ENCODE measurements at regions not wholly inside any gene's neighbourhood (a gene's known extent, or its start where the extent isn't known, plus 50 kb on each side); places are given as distances from the start of the nearest gene placed in this dataset.

DNA sequence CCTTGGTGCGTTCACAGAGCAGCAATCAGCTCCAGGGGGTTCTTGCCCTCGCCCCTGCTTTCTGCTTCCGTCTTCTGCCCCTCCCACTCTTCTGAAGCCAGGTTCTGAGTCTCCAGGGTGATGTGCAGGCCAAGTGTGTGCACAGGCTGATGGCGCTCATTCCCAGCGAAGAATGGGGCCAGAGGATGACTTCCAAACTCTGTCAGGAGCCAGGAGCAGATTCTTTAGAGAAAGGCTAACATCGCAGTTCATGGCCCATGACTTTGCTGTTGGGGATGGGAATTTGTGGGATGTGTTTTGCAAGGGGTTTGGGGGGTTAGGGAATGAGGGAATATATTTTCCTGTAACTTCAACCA lies 56.1 kb upstream of the CCN6 start:
- no peaks in the 10 kb centered on the region for H3K9me3 ChIP-seq (replicated peaks)
- H3K36me3 ChIP-seq, result no peaks in the 10 kb centered on the region
- H3K4me1 ChIP-seq, result no peaks in the 10 kb centered on the region
- DNase-seq, result peak; percentile 50
- intact Hi-C loops (cut with micrococcal nuclease), result loop anchor here (2.0 to 10.0 kb wide), 2 partner anchors 113 to 287 kb away; no protein-coding TSS in a partner anchor
- H3K27ac ChIP-seq (replicated peaks), result peak overlapping the region; percentile 62
- H3K27me3 ChIP-seq (ENCODE audit: low read depth), result no peaks in the 10 kb centered on the region
- H3K4me3 ChIP-seq, result peak overlapping the region; percentile 42
- TF ChIP-seq, protein P1, sequence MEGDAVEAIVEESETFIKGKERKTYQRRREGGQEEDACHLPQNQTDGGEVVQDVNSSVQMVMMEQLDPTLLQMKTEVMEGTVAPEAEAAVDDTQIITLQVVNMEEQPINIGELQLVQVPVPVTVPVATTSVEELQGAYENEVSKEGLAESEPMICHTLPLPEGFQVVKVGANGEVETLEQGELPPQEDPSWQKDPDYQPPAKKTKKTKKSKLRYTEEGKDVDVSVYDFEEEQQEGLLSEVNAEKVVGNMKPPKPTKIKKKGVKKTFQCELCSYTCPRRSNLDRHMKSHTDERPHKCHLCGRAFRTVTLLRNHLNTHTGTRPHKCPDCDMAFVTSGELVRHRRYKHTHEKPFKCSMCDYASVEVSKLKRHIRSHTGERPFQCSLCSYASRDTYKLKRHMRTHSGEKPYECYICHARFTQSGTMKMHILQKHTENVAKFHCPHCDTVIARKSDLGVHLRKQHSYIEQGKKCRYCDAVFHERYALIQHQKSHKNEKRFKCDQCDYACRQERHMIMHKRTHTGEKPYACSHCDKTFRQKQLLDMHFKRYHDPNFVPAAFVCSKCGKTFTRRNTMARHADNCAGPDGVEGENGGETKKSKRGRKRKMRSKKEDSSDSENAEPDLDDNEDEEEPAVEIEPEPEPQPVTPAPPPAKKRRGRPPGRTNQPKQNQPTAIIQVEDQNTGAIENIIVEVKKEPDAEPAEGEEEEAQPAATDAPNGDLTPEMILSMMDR (IDR thresholded peaks at IDR 0.05; ENCODE audit: borderline replicate concordance), result no peak

DNA sequence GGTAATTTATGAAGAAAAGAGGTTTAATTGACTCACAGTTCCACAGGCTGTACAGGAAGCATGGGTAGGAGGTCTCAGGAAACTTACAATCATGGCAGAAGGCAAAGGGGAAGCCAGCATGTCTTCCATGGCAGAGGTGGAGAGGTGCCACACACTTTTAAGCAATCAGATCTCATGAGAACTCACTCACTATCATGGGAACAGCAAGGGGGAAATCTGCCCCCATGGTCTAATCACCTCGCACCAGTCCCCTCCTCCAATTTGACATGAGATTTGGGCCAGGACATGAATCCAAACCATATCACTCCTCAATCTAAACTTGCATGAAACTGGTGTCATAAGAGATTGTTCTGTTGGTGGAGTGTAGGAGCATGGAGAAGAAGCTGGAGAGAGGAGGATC lies 51.6 kb upstream of the CCN6 start:
- TF ChIP-seq, protein P1 (IDR thresholded peaks at IDR 0.05; ENCODE audit: borderline replicate concordance), result no peak
- DNase-seq, result no peak
- Histone ChIP-seq H3K4me1 (peaks cover 6% of the 10 kb centered on the region), H3K9me3 (replicated peaks) (no peaks in the 10 kb centered on the region), H3K27me3 (ENCODE audit: low read depth) (no peaks in the 10 kb centered on the region), H3K27ac (replicated peaks) (no peak overlapping the region), H3K4me3 (no peak overlapping the region), H3K36me3 (no peaks in the 10 kb centered on the region)
- intact Hi-C loops (cut with micrococcal nuclease), result no loop called here
